ENCODE measurements at regions not wholly inside any gene's neighbourhood (a gene's known extent, or its start where the extent isn't known, plus 50 kb on each side); places are given as distances from the start of the nearest gene placed in this dataset.
A peak's percentile ranks its signal among the peaks of the same experiment; 100 is the strongest.

DNA sequence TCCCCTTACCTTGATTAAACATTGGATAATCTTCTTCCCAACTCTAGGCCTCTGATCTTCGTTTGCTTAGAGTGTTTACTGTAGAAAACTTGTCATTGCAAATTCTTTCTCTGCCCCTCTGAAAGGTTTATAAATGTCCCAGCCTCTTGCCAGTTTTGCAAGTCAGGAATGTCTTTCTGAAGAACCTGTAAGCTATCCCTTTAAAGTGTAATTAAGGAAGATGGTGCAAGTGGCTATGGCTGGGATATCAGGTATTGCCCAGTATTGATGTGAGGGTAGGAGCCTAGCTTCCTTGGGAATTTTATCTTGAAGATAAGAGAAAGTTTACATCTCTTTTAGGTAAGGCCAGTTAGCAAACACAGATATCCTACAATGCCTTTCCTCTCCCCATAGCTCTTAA is 211.0 kb upstream of the RIMS1 start:
- Mint-ChIP-seq H3K27me3 (ENCODE audit: insufficient read depth, low read depth) (no peaks in the 10 kb centered on the region), H3K27ac (no peak overlapping the region), H3K4me3 (no peak overlapping the region), H3K4me1 (no peaks in the 10 kb centered on the region), H3K36me3 (no peaks in the 10 kb centered on the region), H3K9me3 (no peaks in the 10 kb centered on the region)
- Histone ChIP-seq H3K79me2 (ENCODE audit: low read depth) (no peaks in the 10 kb centered on the region), H3K9me3 (ENCODE audit: low read depth) (no peaks in the 10 kb centered on the region), H3K9ac (no peak overlapping the region), H2AFZ (replicated peaks) (peak overlapping the region; percentile 57), H3K27me3 (no peaks in the 10 kb centered on the region), H3K4me3 (no peak overlapping the region), H3K4me2 (no peak overlapping the region), H3K27ac (no peak overlapping the region), H3K36me3 (no peaks in the 10 kb centered on the region), H3K4me1 (no peaks in the 10 kb centered on the region), H4K20me1 (ENCODE audit: low read depth) (no peaks in the 10 kb centered on the region), H3F3A (ENCODE audit: low read depth) (no peaks in the 10 kb centered on the region)
- no peak for TF ChIP-seq EZH2 (IDR thresholded peaks at IDR 0.05)
- TF ChIP-seq EZH2phosphoT487 (IDR thresholded peaks at IDR 0.05) = no peak
- TF ChIP-seq, protein P1, sequence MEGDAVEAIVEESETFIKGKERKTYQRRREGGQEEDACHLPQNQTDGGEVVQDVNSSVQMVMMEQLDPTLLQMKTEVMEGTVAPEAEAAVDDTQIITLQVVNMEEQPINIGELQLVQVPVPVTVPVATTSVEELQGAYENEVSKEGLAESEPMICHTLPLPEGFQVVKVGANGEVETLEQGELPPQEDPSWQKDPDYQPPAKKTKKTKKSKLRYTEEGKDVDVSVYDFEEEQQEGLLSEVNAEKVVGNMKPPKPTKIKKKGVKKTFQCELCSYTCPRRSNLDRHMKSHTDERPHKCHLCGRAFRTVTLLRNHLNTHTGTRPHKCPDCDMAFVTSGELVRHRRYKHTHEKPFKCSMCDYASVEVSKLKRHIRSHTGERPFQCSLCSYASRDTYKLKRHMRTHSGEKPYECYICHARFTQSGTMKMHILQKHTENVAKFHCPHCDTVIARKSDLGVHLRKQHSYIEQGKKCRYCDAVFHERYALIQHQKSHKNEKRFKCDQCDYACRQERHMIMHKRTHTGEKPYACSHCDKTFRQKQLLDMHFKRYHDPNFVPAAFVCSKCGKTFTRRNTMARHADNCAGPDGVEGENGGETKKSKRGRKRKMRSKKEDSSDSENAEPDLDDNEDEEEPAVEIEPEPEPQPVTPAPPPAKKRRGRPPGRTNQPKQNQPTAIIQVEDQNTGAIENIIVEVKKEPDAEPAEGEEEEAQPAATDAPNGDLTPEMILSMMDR (IDR thresholded peaks at IDR 0.05) = no peak
- no peak for DNase-seq (ENCODE audit: low spot score)

DNA sequence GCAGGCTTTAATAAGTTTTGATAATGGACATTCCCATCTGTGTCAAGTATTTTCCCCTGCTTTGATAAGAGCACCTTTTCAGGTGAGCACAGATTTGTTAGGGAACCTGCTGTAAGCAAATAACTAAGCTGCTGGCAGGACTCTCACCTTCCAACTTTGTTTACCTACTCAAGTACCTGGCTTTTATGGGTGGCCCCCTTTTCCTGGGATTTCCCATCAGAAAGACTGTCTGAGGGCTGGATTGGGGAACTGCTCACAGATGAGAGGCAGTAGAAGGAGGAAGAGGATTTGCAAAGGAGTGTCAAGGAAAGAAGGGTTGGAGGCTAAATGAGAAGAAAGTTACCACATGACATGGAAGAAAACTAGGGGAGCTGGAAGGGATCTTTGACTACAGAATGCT is 210.1 kb upstream of the RIMS1 start:
- H3K36me3 Mint-ChIP-seq = no peaks in the 10 kb centered on the region
- Histone ChIP-seq H3F3A (ENCODE audit: low read depth) (no peaks in the 10 kb centered on the region), H4K20me1 (ENCODE audit: low read depth) (no peaks in the 10 kb centered on the region), H2AFZ (replicated peaks) (no peak overlapping the region), H3K9ac (no peak overlapping the region), H3K9me3 (ENCODE audit: low read depth) (no peaks in the 10 kb centered on the region), H3K79me2 (ENCODE audit: low read depth) (no peaks in the 10 kb centered on the region), H3K4me1 (no peaks in the 10 kb centered on the region), H3K27me3 (no peaks in the 10 kb centered on the region), H3K36me3 (no peaks in the 10 kb centered on the region), H3K4me2 (no peak overlapping the region), H3K27ac (no peak overlapping the region), H3K4me3 (no peak overlapping the region)
- no peak overlapping the region for H3K27ac Mint-ChIP-seq
- TF ChIP-seq, protein P1 (IDR thresholded peaks at IDR 0.05) = no peak
- no peak for TF ChIP-seq EZH2 (IDR thresholded peaks at IDR 0.05)
- TF ChIP-seq EZH2phosphoT487 (IDR thresholded peaks at IDR 0.05) = no peak
- H3K9me3 Mint-ChIP-seq = no peaks in the 10 kb centered on the region
- DNase-seq (ENCODE audit: low spot score) = no peak
- H3K27me3 Mint-ChIP-seq (ENCODE audit: insufficient read depth, low read depth) = peaks cover 2% of the 10 kb centered on the region
- no peaks in the 10 kb centered on the region for H3K4me1 Mint-ChIP-seq
- H3K4me3 Mint-ChIP-seq = no peak overlapping the region

DNA sequence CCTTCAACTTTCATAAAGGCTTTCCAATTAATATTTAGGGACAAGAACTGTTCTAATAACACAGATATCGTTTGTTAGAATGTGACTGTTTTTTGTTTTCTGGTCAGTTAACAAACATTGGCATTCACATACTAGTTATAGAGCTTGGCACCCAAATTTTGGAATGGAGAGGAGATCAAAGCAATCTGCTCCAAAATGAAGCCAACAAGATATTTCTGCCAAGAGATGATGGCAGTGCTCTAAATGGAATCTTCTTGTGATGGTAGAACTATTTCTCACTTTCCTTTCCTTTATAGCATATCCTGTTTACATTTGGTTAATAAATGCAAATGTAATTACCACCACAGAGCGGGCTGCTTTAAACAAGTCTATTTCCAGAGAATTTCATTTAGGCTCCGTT is 208.3 kb upstream of the RIMS1 start:
- H2AFZ ChIP-seq (replicated peaks) = no peak overlapping the region
- H3K4me1 Mint-ChIP-seq = no peaks in the 10 kb centered on the region
- H3K27ac ChIP-seq = no peak overlapping the region
- no peaks in the 10 kb centered on the region for H3K36me3 ChIP-seq
- no peak for DNase-seq (ENCODE audit: low spot score)
- no peaks in the 10 kb centered on the region for H4K20me1 ChIP-seq (ENCODE audit: low read depth)
- no peak overlapping the region for H3K4me2 ChIP-seq
- no peak overlapping the region for H3K4me3 ChIP-seq
- no peaks in the 10 kb centered on the region for H3F3A ChIP-seq (ENCODE audit: low read depth)
- no peaks in the 10 kb centered on the region for H3K4me1 ChIP-seq
- H3K4me3 Mint-ChIP-seq = no peak overlapping the region
- H3K9me3 Mint-ChIP-seq = no peaks in the 10 kb centered on the region
- no peak overlapping the region for H3K9ac ChIP-seq
- TF ChIP-seq, protein P1 (IDR thresholded peaks at IDR 0.05) = no peak
- TF ChIP-seq EZH2phosphoT487 (IDR thresholded peaks at IDR 0.05) = no peak
- TF ChIP-seq EZH2 (IDR thresholded peaks at IDR 0.05) = no peak
- H3K27ac Mint-ChIP-seq = no peak overlapping the region
- H3K27me3 ChIP-seq = no peaks in the 10 kb centered on the region
- peaks cover 2% of the 10 kb centered on the region for H3K27me3 Mint-ChIP-seq (ENCODE audit: insufficient read depth, low read depth)
- no peaks in the 10 kb centered on the region for H3K36me3 Mint-ChIP-seq
- no peaks in the 10 kb centered on the region for H3K9me3 ChIP-seq (ENCODE audit: low read depth)
- H3K79me2 ChIP-seq (ENCODE audit: low read depth) = no peaks in the 10 kb centered on the region

Measured in neural progenitor cell (in vitro differentiated cells).